ENCODE measurements at regions not wholly inside any gene's neighbourhood (a gene's known extent, or its start where the extent isn't known, plus 50 kb on each side); places are given as distances from the start of the nearest gene placed in this dataset.

GRCh38 chr20:6495907-6496306 lies 271.6 kb upstream of the BMP2 start:
- H3K4me2 ChIP-seq (ENCODE audit: insufficient read depth, insufficient read length, low read length), result no peak overlapping the region
- no peak overlapping the region for H2BK12ac ChIP-seq (ENCODE audit: insufficient read length, low read depth, low read length)
- no peak overlapping the region for H3K23ac ChIP-seq (ENCODE audit: insufficient read length, low read depth, low read length)
- no peaks in the 10 kb centered on the region for H3K27me3 ChIP-seq (ENCODE audit: insufficient read depth, low read length)
- no peaks in the 10 kb centered on the region for H3K4me1 ChIP-seq (ENCODE audit: insufficient read depth, low read length)
- H2BK20ac ChIP-seq (ENCODE audit: low read depth, low read length, poor library complexity, severe bottlenecking), result no peak overlapping the region
- H3K4ac ChIP-seq (ENCODE audit: low read depth, low read length), result no peak overlapping the region
- peaks cover 6% of the 10 kb centered on the region in 2 experiments for H3K4me1 Mint-ChIP-seq
- H4K20me1 ChIP-seq (ENCODE audit: control insufficient read depth, insufficient read depth, insufficient read length), result no peaks in the 10 kb centered on the region
- no peak overlapping the region for H4K91ac ChIP-seq (ENCODE audit: insufficient read length, low read depth, low read length)
- no peak overlapping the region for H3K27ac Mint-ChIP-seq
- H4K5ac ChIP-seq (ENCODE audit: insufficient read length, low read depth, low read length), result no peak overlapping the region
- no peak overlapping the region for H2BK120ac ChIP-seq (ENCODE audit: low read depth, low read length, poor library complexity, severe bottlenecking)
- no peak for DNase-seq
- no peak overlapping the region for H3K9ac ChIP-seq (ENCODE audit: extremely low read depth, insufficient read length, low read length)
- H3K27me3 Mint-ChIP-seq (ENCODE audit: low read depth), result no peaks in the 10 kb centered on the region
- H3K79me1 ChIP-seq (ENCODE audit: insufficient read depth, low read depth, low read length, poor library complexity, severe bottlenecking), result no peaks in the 10 kb centered on the region
- H2BK5ac ChIP-seq (ENCODE audit: insufficient read length, low read length), result no peak overlapping the region
- no peak overlapping the region for H2AFZ ChIP-seq (ENCODE audit: low read length)
- TF ChIP-seq CTCF (conservative IDR thresholded peaks at IDR 0.05), result no peak
- no CpG with 5 or more reads among the region's 1 CpG for WGBS (ENCODE audit: extremely low coverage, insufficient read length, low lambda C conversion rate)
- no peaks in the 10 kb centered on the region for H3K79me2 ChIP-seq (ENCODE audit: insufficient read depth, low read length)
- no peak overlapping the region for H3K56ac ChIP-seq (ENCODE audit: insufficient read length, low read depth, low read length)
- H3K27ac ChIP-seq (ENCODE audit: insufficient read length, low read depth, low read length), result no peak overlapping the region
- no peaks in the 10 kb centered on the region for H3K23me2 ChIP-seq (ENCODE audit: insufficient read length, low read depth, low read length, poor library complexity, severe bottlenecking)
- H3K4me3 Mint-ChIP-seq, result no peak overlapping the region
- no peaks in the 10 kb centered on the region for H3K9me3 ChIP-seq (ENCODE audit: control insufficient read depth, low read depth, low read length)
- H3K36me3 Mint-ChIP-seq (ENCODE audit: insufficient read depth in 1 of 3, low read depth in 3 of 3), result peaks cover 0 to 3% (median 0%) of the 10 kb centered on the region in 3 experiments; a peak in 2 of 7 replicates
- H3K14ac ChIP-seq (ENCODE audit: insufficient read depth, low read length), result no peak overlapping the region
- H4K8ac ChIP-seq (replicated peaks; ENCODE audit: insufficient read length, low read depth, low read length), result no peak overlapping the region
- H3K9me3 Mint-ChIP-seq, result peaks cover 5% of the 10 kb centered on the region in 2 experiments; a peak in 4 of 5 replicates
- no peak overlapping the region for H3K18ac ChIP-seq (ENCODE audit: insufficient read length, low read depth, low read length)
- no peak overlapping the region for H2AK5ac ChIP-seq (ENCODE audit: insufficient read length, low read length)
- no peak overlapping the region for H2BK15ac ChIP-seq (ENCODE audit: low read depth, low read length)
- no peak overlapping the region for H3T11ph ChIP-seq (ENCODE audit: low read length)

Data from H9 (cell line).